IMR-90 (cell line): ENCODE measurements at regions not wholly inside any gene's neighbourhood (a gene's known extent, or its start where the extent isn't known, plus 50 kb on each side); places are given as distances from the start of the nearest gene placed in this dataset.

Experiments
- ATAC-seq: fragments of 200-7000 bp; cut with Tn5 transposase; 2 replicates; pipeline ENCODE4 v1.9.1; 2020; ENCODE audit warnings: low read depth, mild to moderate bottlenecking, moderate library complexity
- BruUV-seq: library from RNA; stranded (reverse); fragments of 400-500 nt; replicated peaks from 2 replicates; lab custom pipeline; 2021; lab: Mats Ljungman, UMichigan
- CTCF ChIA-PET: fragments of 300-600 bp; formaldehyde crosslinking; extraction: SDS; loops from one replicate; lab custom pipeline; 2021; ENCODE audit warnings: antibody characterized with exemption; lab: Yijun Ruan, JAX
- POLR2A ChIA-PET: fragments of 300-600 bp; sonication (Branson Sonifier 250); formaldehyde crosslinking; loops from one replicate; lab custom pipeline; 2022; ENCODE audit warnings: antibody characterized with exemption; ENCODE audit not compliant: unreplicated experiment; lab: Charles Lee
- DNase-seq: peaks from one replicate; pipeline ENCODE4 v3.0.0; 2013
- H2AFZ ChIP-seq: replicated peaks from 2 replicates; pipeline ENCODE3; 2013; ENCODE audit warnings: low read length, mild to moderate bottlenecking; ENCODE audit not compliant: poor library complexity
- H2AK5ac ChIP-seq: 2 replicates; pipeline ENCODE4 v1.6.1; 2013; ENCODE audit warnings: low read depth, low read length, inconsistent platforms
- H2AK9ac ChIP-seq: replicated peaks from 2 replicates; pipeline ENCODE3; 2013; ENCODE audit warnings: mild to moderate bottlenecking, low read depth, low read length, moderate library complexity; ENCODE audit not compliant: poor library complexity
- H2BK120ac ChIP-seq: 2 replicates; pipeline ENCODE4 v1.6.1; 2013; ENCODE audit warnings: low read depth, low read length, inconsistent platforms
- H2BK15ac ChIP-seq: 3 replicates; pipeline ENCODE4 v1.6.1; 2013; ENCODE audit warnings: low read depth, low read length, inconsistent platforms
- H2BK20ac ChIP-seq: 2 replicates; pipeline ENCODE4 v1.6.1; 2013; ENCODE audit warnings: low read depth, mild to moderate bottlenecking, inconsistent platforms, low read length, moderate library complexity
- H2BK5ac ChIP-seq: 2 replicates; pipeline ENCODE4 v1.6.1; 2013; ENCODE audit warnings: mild to moderate bottlenecking, low read depth, low read length, inconsistent platforms; ENCODE audit not compliant: poor library complexity, severe bottlenecking
- H3K14ac ChIP-seq: replicated peaks from 2 replicates; pipeline ENCODE4 v1.6.1; 2013; ENCODE audit warnings: low read depth, low read length, inconsistent platforms
- H3K18ac ChIP-seq: 2 replicates; pipeline ENCODE4 v1.6.1; 2013; ENCODE audit warnings: low read depth, low read length, control low read depth
- H3K23ac ChIP-seq: 2 replicates; pipeline ENCODE4 v1.6.1; 2013; ENCODE audit warnings: low read depth, low read length, inconsistent platforms
- H3K27ac ChIP-seq: 2 replicates; pipeline ENCODE4 v1.5.1; 2013; ENCODE audit warnings: mild to moderate bottlenecking, control low read depth, low read length; ENCODE audit not compliant: insufficient read depth
- H3K27me3 ChIP-seq: 2 replicates; pipeline ENCODE4 v1.6.1; 2013; ENCODE audit warnings: low read length; ENCODE audit not compliant: control insufficient read depth, insufficient read depth
- H3K36me3 ChIP-seq: 2 replicates; pipeline ENCODE4 v1.6.1; 2013; ENCODE audit warnings: low read length, mixed read lengths; ENCODE audit not compliant: control insufficient read depth, insufficient read depth
- H3K4ac ChIP-seq: 2 replicates; pipeline ENCODE4 v1.6.1; 2013; ENCODE audit warnings: low read depth, low read length, inconsistent platforms
- H3K4me1 ChIP-seq: 2 replicates; pipeline ENCODE4 v1.6.1; 2013; ENCODE audit warnings: low read length, mixed read lengths; ENCODE audit not compliant: control insufficient read depth, insufficient read depth
- H3K4me2 ChIP-seq: 2 replicates; pipeline ENCODE4 v1.6.1; 2013; ENCODE audit warnings: low read depth, mild to moderate bottlenecking, control low read depth, low read length, moderate library complexity
- H3K4me3 ChIP-seq: 2 replicates; pipeline ENCODE4 v1.5.1; 2013; ENCODE audit warnings: low read depth, mild to moderate bottlenecking, control low read depth, low read length, moderate library complexity; ENCODE audit not compliant: insufficient read depth
- H3K56ac ChIP-seq: 2 replicates; pipeline ENCODE4 v1.6.1; 2013; ENCODE audit warnings: low read length, inconsistent platforms; ENCODE audit not compliant: insufficient read depth; ENCODE audit errors: extremely low read depth
- H3K79me1 ChIP-seq, 2 experiments: 2 replicates each; pipeline ENCODE4 v1.6.1; 2013; ENCODE audit warnings: low read length in 2 of 2, inconsistent platforms in 1 of 2, low read depth in 1 of 2
- H3K9ac ChIP-seq: 2 replicates; pipeline ENCODE4 v1.6.1; 2013; ENCODE audit warnings: low read depth, low read length, control low read depth
- H3K9me1 ChIP-seq: 2 replicates; pipeline ENCODE4 v1.6.1; 2013; ENCODE audit warnings: low read length, inconsistent platforms; ENCODE audit not compliant: insufficient read depth
- H3K9me3 ChIP-seq: 2 replicates; pipeline ENCODE4 v1.6.1; 2013; ENCODE audit warnings: low read length; ENCODE audit not compliant: control insufficient read depth, insufficient read depth
- H4K20me1 ChIP-seq: 2 replicates; pipeline ENCODE4 v1.6.1; 2013; ENCODE audit warnings: low read length, inconsistent platforms; ENCODE audit not compliant: insufficient read depth
- H4K5ac ChIP-seq: 2 replicates; pipeline ENCODE4 v1.6.1; 2013; ENCODE audit warnings: mild to moderate bottlenecking, low read depth, low read length, control low read depth
- H4K8ac ChIP-seq, 2 experiments: 2 replicates each; pipeline ENCODE4 v1.6.1; 2013; ENCODE audit warnings: low read depth in 2 of 2, low read length in 2 of 2, control low read depth in 1 of 2, inconsistent platforms in 1 of 2
- H4K91ac ChIP-seq: 2 replicates; pipeline ENCODE4 v1.6.1; 2013; ENCODE audit warnings: low read depth, low read length, inconsistent platforms; ENCODE audit not compliant: insufficient read depth
- BHLHE40 ChIP-seq: fragments of 150-350 bp; IDR thresholded peaks from 2 replicates; pipeline ENCODE4 v1.6.1; 2016; ENCODE audit warnings: mild to moderate bottlenecking, low read depth, low read length
- CEBPB ChIP-seq: IDR thresholded peaks from 2 replicates; pipeline ENCODE4 v1.6.1; 2012; ENCODE audit warnings: low read depth, low read length, improper control_type of control experiment
- CHD1 ChIP-seq: IDR thresholded peaks from 2 replicates; pipeline ENCODE4 v1.6.1; 2012; ENCODE audit warnings: low read depth, low read length, improper control_type of control experiment
- CTCF ChIP-seq: conservative IDR thresholded peaks from 2 replicates; pipeline ENCODE4 v1.5.1; 2012; ENCODE audit warnings: mild to moderate bottlenecking, low read depth, low read length, improper control_type of control experiment
- ELK1 ChIP-seq: fragments of 150-350 bp; IDR thresholded peaks from 2 replicates; pipeline ENCODE4 v1.6.1; 2016; ENCODE audit warnings: low read depth, mild to moderate bottlenecking, low read length, moderate library complexity, borderline replicate concordance
- FOS ChIP-seq: fragments of 150-350 bp; IDR thresholded peaks from 2 replicates; pipeline ENCODE4 v1.6.1; 2016; ENCODE audit warnings: low read depth, low read length
- MAFK ChIP-seq: IDR thresholded peaks from 2 replicates; pipeline ENCODE4 v1.6.1; 2012; ENCODE audit warnings: low read depth, low read length, improper control_type of control experiment
- MAZ ChIP-seq: IDR thresholded peaks from 2 replicates; pipeline ENCODE4 v1.6.1; 2012; ENCODE audit warnings: low read depth, mild to moderate bottlenecking, low read length, improper control_type of control experiment, moderate library complexity, borderline replicate concordance
- MXI1 ChIP-seq: IDR thresholded peaks from 2 replicates; pipeline ENCODE4 v1.6.1; 2012; ENCODE audit warnings: low read depth, mild to moderate bottlenecking, low read length, moderate library complexity, borderline replicate concordance
- NFE2L2 ChIP-seq: fragments of 150-350 bp; IDR thresholded peaks from 2 replicates; pipeline ENCODE4 v1.6.1; 2016; ENCODE audit warnings: low read depth, mild to moderate bottlenecking, low read length
- POLR2A ChIP-seq: IDR thresholded peaks from 2 replicates; pipeline ENCODE4 v1.6.1; 2012; ENCODE audit warnings: mild to moderate bottlenecking, low read depth, low read length
- RAD21 ChIP-seq: IDR thresholded peaks from 2 replicates; pipeline ENCODE4 v1.6.1; 2012; ENCODE audit warnings: low read length, improper control_type of control experiment
- RCOR1 ChIP-seq: IDR thresholded peaks from 2 replicates; pipeline ENCODE4 v1.6.1; 2012; ENCODE audit warnings: mild to moderate bottlenecking, low read length, improper control_type of control experiment; ENCODE audit not compliant: insufficient replicate concordance
- RFX5 ChIP-seq: IDR thresholded peaks from 2 replicates; pipeline ENCODE4 v1.8.0; 2012; ENCODE audit warnings: low read depth, mild to moderate bottlenecking, low read length, moderate library complexity
- SMC3 ChIP-seq: fragments of 150-350 bp; IDR thresholded peaks from 2 replicates; pipeline ENCODE4 v1.6.1; 2016; ENCODE audit warnings: low read depth, mild to moderate bottlenecking, antibody characterized with exemption, low read length, moderate library complexity
- USF2 ChIP-seq: fragments of 150-350 bp; IDR thresholded peaks from 2 replicates; pipeline ENCODE4 v1.6.1; 2017; ENCODE audit warnings: mild to moderate bottlenecking, antibody characterized with exemption, low read length, low read depth
- WGBS, 2 experiments: methylation state at CpG; one replicate each; pipeline versions ENCODE4 v1.1.5 to v1.1.7; 2013; ENCODE audit warnings: missing lambda C conversion rate in 2 of 2; ENCODE audit not compliant: insufficient read length in 1 of 2; ENCODE audit errors: extremely low coverage in 2 of 2; 5-methylcytosine and 5-hydroxymethylcytosine counted together
- dilution Hi-C: fragments of 300-500 bp; cut with HindIII; formaldehyde crosslinking; loops from one replicate; pipeline ENCODE4 v1.14.3; 2018; ENCODE audit warnings: low sequenced_read_pairs; ENCODE audit not compliant: unreplicated experiment
- in situ Hi-C: fragments of 300-500 bp; cut with MboI; formaldehyde crosslinking; loops from 3 replicates; pipeline ENCODE4 v1.14.3; 2019; ENCODE audit warnings: low sequenced_read_pairs, inconsistent platforms, mixed read lengths
- intact Hi-C: fragments of 100-400 bp; cut with micrococcal nuclease; formaldehyde crosslinking; loops from 2 replicates; pipeline ENCODE4 v1.10.0; 2022

GRCh38 chr10:33536508-33536907, 202.0 kb upstream of the NRP1 start:
- POLR2A ChIA-PET: no interaction called here
- no peaks in the 10 kb centered on the region for H3K9me1 ChIP-seq
- dilution Hi-C loops (no loop called here), intact Hi-C loops (no loop called here), in situ Hi-C loops (no loop called here)
- no peak overlapping the region for H2BK20ac ChIP-seq
- no peak overlapping the region for H3K27ac ChIP-seq
- H3K4me2 ChIP-seq: no peak overlapping the region
- peaks cover 5% of the 10 kb centered on the region; the same call in 1 of the 2 replicates for H3K27me3 ChIP-seq
- CTCF ChIA-PET: no interaction called here
- no peak overlapping the region for H2BK15ac ChIP-seq
- no peak overlapping the region for H3K14ac ChIP-seq
- no peak overlapping the region for H3K9ac ChIP-seq
- ATAC-seq (no peak), DNase-seq (no peak)
- H2AK9ac ChIP-seq: no peak overlapping the region
- H3K9me3 ChIP-seq: no peaks in the 10 kb centered on the region
- H2BK120ac ChIP-seq: no peak overlapping the region
- no TSS peak for BruUV-seq
- no peak overlapping the region for H2AK5ac ChIP-seq
- no peak overlapping the region for H4K5ac ChIP-seq
- no peak overlapping the region for H3K23ac ChIP-seq
- H3K18ac ChIP-seq: no peak overlapping the region
- no peaks in the 10 kb centered on the region for H3K4me1 ChIP-seq
- WGBS, 2 experiments: 100% methylated on average over 1 of the region's 3 CpGs; no CpG with 5 or more reads in 1 of the 2 experiments
- H3K79me1 ChIP-seq: no peaks in the 10 kb centered on the region
- H2BK5ac ChIP-seq: no peak overlapping the region
- no peaks in the 10 kb centered on the region for H4K20me1 ChIP-seq
- H3K36me3 ChIP-seq: no peaks in the 10 kb centered on the region
- H3K56ac ChIP-seq: no peak overlapping the region
- no peak overlapping the region for H3K4me3 ChIP-seq
- no peak overlapping the region for H4K91ac ChIP-seq
- TF ChIP-seq CEBPB: no peak
- TF ChIP-seq BHLHE40: no peak
- no peak for TF ChIP-seq POLR2A
- no peak for TF ChIP-seq MXI1
- no peak for TF ChIP-seq MAZ
- TF ChIP-seq MAFK: no peak
- TF ChIP-seq NFE2L2: no peak
- TF ChIP-seq FOS: no peak
- no peak for TF ChIP-seq CTCF
- no peak for TF ChIP-seq SMC3
- no peak for TF ChIP-seq RCOR1
- TF ChIP-seq CHD1: no peak
- no peak for TF ChIP-seq ELK1
- no peak for TF ChIP-seq RAD21
- no peak for TF ChIP-seq USF2
- TF ChIP-seq RFX5: no peak
- H2AFZ ChIP-seq: no peak overlapping the region
- H4K8ac ChIP-seq: no peak overlapping the region
- H3K4ac ChIP-seq: no peak overlapping the region
